Psoas muscle (tissue), 7 donors: ENCODE measurements at regions not wholly inside any gene's neighbourhood (a gene's known extent, or its start where the extent isn't known, plus 50 kb on each side); places are given as distances from the start of the nearest gene placed in this dataset.

Experiments
- ATAC-seq, 4 donors: fragments of 200-7000 bp; cut with Tn5 transposase; one replicate each; pipeline ENCODE4 v1.9.1; 2020; ENCODE audit warnings: moderate library complexity in 3 of 4, mild to moderate bottlenecking in 2 of 4
- DNase-seq, 2 donors: peaks; one replicate each; pipeline ENCODE4 v3.0.0-alpha.2; 2020
- H3K27ac ChIP-seq: fragments of 200-600 bp; one replicate; pipeline ENCODE4 v1.8.0; 2022
- H3K27me3 ChIP-seq, 3 donors: fragments of 200-600 bp in 1 of 3; one replicate each; pipeline versions ENCODE4 v1.6.1 to v1.8.0; 2013 to 2022; ENCODE audit warnings: low read length in 2 of 3, mild to moderate bottlenecking in 2 of 3, moderate library complexity in 1 of 3; ENCODE audit not compliant: insufficient read depth in 3 of 3
- H3K36me3 ChIP-seq, 2 donors: fragments of 200-600 bp in 1 of 2; one replicate each; pipeline versions ENCODE4 v1.6.1 to v1.8.0; 2013 to 2022; ENCODE audit warnings: low read depth in 1 of 2, mild to moderate bottlenecking in 1 of 2, moderate library complexity in 1 of 2; ENCODE audit not compliant: insufficient read depth in 1 of 2
- H3K4me1 ChIP-seq: fragments of 200-600 bp; one replicate; pipeline ENCODE4 v1.8.0; 2022
- H3K4me3 ChIP-seq: fragments of 200-600 bp; one replicate; pipeline ENCODE4 v1.8.0; 2022; ENCODE audit warnings: mild to moderate bottlenecking
- H3K9me3 ChIP-seq: fragments of 200-600 bp; one replicate; pipeline ENCODE4 v1.8.0; 2022
- CTCF ChIP-seq: fragments of 200-600 bp; IDR thresholded peaks from one replicate; pipeline ENCODE4 v1.8.0; 2022; ENCODE audit warnings: antibody characterized with exemption
- WGBS, 3 donors: extraction: QIAGEN DNeasy Blood & Tissue Kit; methylation state at CpG; one replicate each; pipeline versions ENCODE4 v1.1.6 to v1.1.7; 2013; 5-methylcytosine and 5-hydroxymethylcytosine counted together
- intact Hi-C, 2 donors: fragments of 100-400 bp; cut with DNase I; formaldehyde crosslinking; loops; one replicate each; pipeline versions ENCODE4 v1.11.0 to v1.14.2; 2022
- donor health status: healthy with polysubstance abuse.
- donor health status: DM: no; HTN: no; CAD: no; lungs with moderate emphysema.
- donor health status: Bipolar disorder and iron deficiency.
- donor health status: healthy.
- donor health status: DM: yes; HTN: yes; CAD: no.
- donor health status: DM: no; HTN: no; CAD: no.
- donor health status: DM: yes; HTN: yes; CAD: no.

GRCh38 chr12:76641073-76641472 is 81.5 kb upstream of the OSBPL8 start:
- no peak for ATAC-seq
- no peaks in the 10 kb centered on the region for H3K4me1 ChIP-seq
- intact Hi-C loops = no loop called here
- H3K27ac ChIP-seq = no peak overlapping the region
- no peak overlapping the region for H3K4me3 ChIP-seq
- H3K36me3 ChIP-seq = no peaks in the 10 kb centered on the region
- DNase-seq = no peak
- no peaks in the 10 kb centered on the region for H3K27me3 ChIP-seq
- no peaks in the 10 kb centered on the region for H3K9me3 ChIP-seq
- 76 to 92% (median 89%) methylated on average over 1 of the region's 1 CpG for WGBS, 3 donors
- no peak for TF ChIP-seq CTCF

- no peak for TF ChIP-seq CTCF
- no peak overlapping the region for H3K27ac ChIP-seq
- no peaks in the 10 kb centered on the region for H3K9me3 ChIP-seq
- ATAC-seq (no peak), DNase-seq (no peak)
- H3K27me3 ChIP-seq = no peaks in the 10 kb centered on the region
- no peaks in the 10 kb centered on the region for H3K36me3 ChIP-seq
- intact Hi-C loops = no loop called here
- H3K4me1 ChIP-seq = no peaks in the 10 kb centered on the region
- WGBS, 3 donors = 81 to 94% (median 83%) methylated on average over 2 of the region's 2 CpGs
- no peak overlapping the region for H3K4me3 ChIP-seq
Measured at GRCh38 chr12:76641961-76642360, 82.4 kb upstream of the OSBPL8 start.

- Histone ChIP-seq H3K9me3 (no peaks in the 10 kb centered on the region), H3K4me1 (no peaks in the 10 kb centered on the region), H3K27ac (no peak overlapping the region), H3K36me3 (no peaks in the 10 kb centered on the region), H3K4me3 (no peak overlapping the region), H3K27me3 (no peaks in the 10 kb centered on the region)
- ATAC-seq = no peak
- no peak for TF ChIP-seq CTCF
- intact Hi-C loops = no loop called here
- no peak for DNase-seq
Measured at GRCh38 chr12:76643438-76643837, 83.9 kb upstream of the OSBPL8 start.

- no peak overlapping the region for H3K4me3 ChIP-seq
- H3K36me3 ChIP-seq = no peaks in the 10 kb centered on the region
- H3K27ac ChIP-seq = no peak overlapping the region
- no peak for ATAC-seq
- H3K27me3 ChIP-seq = no peaks in the 10 kb centered on the region
- H3K4me1 ChIP-seq = no peaks in the 10 kb centered on the region
- 80 to 84% (median 84%) methylated on average over 7 of the region's 7 CpGs for WGBS, 3 donors
- no peak for TF ChIP-seq CTCF
- no peaks in the 10 kb centered on the region for H3K9me3 ChIP-seq
- DNase-seq = no peak
- intact Hi-C loops = no loop called here
Measured at GRCh38 chr12:76644950-76645349, 85.4 kb upstream of the OSBPL8 start.

GRCh38 chr12:76645934-76646333 is 86.4 kb upstream of the OSBPL8 start:
- WGBS, 3 donors = 83 to 85% (median 84%) methylated on average over 3 of the region's 3 CpGs
- no peak overlapping the region for H3K27ac ChIP-seq
- intact Hi-C loops = no loop called here

More at GRCh38 chr12:76645934-76646333, 86.4 kb upstream of the OSBPL8 start:
- no peaks in the 10 kb centered on the region for H3K36me3 ChIP-seq
- no peak for ATAC-seq
- H3K27me3 ChIP-seq = no peaks in the 10 kb centered on the region
- TF ChIP-seq CTCF = no peak
- no peaks in the 10 kb centered on the region for H3K9me3 ChIP-seq
- no peaks in the 10 kb centered on the region for H3K4me1 ChIP-seq
- DNase-seq = no peak
- H3K4me3 ChIP-seq = no peak overlapping the region
